NCI-H1417 (cell line): ENCODE measurements at regions not wholly inside any gene's neighbourhood (a gene's known extent, or its start where the extent isn't known, plus 50 kb on each side); places are given as distances from the start of the nearest gene placed in this dataset.

Source experiments
- DNase-seq, 3 experiments: peaks; one replicate each; lab custom pipeline; 2025; lab: John Stamatoyannopoulos, UW

DNA sequence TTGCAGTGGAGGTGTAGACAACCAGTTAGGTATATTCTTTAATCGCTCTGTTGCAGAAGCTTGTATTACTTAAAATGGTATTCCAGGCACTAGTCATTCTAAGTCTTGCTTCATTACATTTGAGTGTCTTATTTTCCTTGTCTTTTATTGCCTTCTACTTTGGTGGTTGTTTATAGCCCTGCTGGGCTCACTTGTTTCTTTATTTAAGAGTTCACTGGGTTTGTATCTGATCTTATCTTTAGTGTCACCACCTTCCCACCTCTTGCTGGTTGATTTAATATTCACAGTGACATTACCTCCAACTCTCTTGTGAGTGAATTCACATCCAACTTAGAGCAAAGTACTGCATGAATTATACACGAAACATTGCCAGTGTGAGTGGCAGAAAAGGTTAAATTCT, 83.6 kb upstream of the BNC2 start:
- DNase-seq, result no peak

GRCh38 chr9:16951502-16951901, 81.0 kb upstream of the BNC2 start:
- DNase-seq, result no peak

DNA sequence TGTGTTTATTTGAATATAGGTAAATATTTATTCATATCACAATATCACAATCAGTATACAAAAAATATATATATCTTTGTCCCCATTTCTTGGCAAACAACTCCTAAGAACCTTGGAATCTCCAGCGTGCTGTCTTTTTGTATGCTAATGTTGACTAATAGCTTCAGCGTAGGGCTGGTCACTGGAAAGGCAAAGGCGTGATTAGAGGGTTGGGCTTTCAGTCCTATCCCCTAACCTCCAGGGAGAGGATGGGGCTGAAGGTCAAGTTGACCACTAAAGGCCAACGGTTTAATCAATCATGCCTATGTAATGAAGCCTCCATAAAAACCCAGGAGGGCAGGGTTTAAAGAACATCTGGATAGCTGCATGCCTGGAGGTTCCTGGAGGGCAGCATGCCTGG, 79.6 kb upstream of the BNC2 start:
- no peak for DNase-seq

GRCh38 chr9:16930578-16930977, 60.1 kb upstream of the BNC2 start:
- DNase-seq, result no peak

DNA sequence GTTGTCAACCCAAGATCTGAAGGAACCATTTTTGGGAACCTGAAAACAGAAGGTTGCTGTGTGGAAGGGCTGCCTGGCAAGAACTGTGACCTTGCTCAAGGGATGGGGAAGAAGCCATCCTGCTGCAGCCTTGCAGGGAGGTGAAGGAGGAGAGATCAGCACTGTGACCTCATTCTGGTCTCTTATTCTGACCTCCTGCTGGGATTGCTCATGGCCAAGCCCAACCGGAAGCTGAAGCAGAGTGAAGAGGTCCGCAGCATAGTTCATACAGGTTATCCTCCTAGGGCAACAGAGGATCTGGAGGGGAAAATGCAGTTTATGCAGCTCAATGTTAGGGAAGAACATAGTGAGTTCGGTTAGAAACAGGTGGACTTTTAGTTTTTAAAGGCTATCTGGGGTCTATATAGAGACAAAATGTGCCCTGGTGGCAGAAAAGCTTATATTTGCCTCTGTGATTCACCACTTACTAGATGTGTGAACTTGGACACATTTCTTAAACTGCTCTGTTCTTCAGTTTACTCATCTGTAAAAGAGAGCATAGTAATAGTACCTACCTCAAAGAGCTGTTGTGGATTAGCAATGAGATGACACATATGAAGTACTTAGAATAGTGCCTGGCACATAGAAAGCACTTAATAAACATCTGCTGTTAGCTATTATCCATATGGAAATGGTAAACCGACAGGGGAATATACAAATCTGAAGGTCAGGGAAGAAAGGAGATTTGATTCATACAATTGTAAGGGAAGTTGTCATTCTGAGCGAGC, 57.9 kb upstream of the BNC2 start:
- no peak for DNase-seq

- no peak for DNase-seq
Observed at GRCh38 chr9:16925426-16925825, 55.0 kb upstream of the BNC2 start.

DNA sequence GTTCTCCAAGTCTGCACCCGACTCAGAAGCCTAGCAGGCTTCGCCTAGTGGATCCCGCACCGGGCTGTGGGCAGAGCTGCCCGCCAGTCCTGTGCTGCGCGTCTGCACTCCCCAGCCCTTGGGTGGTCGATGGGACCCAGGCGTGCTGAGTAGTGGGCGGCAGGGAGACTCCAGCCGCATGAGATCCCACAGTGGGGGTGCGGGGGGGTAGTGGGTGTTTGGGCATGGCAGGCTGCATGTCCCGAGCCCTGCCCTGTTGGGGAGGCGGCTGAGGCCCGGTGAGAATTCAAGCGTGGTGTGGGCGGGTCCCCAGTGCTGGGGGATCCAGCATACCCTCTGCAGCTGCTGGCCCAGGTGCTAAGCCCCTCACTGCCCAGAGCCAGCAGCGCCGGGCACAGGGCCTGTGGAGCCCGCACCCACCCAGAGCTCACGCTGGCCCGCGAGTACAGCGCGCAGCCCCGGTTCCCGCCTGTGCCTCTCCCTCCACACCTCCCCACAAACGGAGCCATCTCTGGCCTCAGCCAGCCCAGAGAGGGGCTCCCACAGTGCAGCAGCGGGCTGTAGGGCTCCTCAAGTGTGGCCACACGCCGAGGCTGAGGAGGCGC, 53.9 kb upstream of the BNC2 start:
- DNase-seq, result no peak

GRCh38 chr9:16921855-16922254, 51.4 kb upstream of the BNC2 start:
- peak in 2 of 3 experiments; percentile 10 to 47 for DNase-seq
